ENCODE measurements at regions not wholly inside any gene's neighbourhood (a gene's known extent, or its start where the extent isn't known, plus 50 kb on each side); places are given as distances from the start of the nearest gene placed in this dataset.
"Not testable (repeated sequence)": the region's sequence is repeated elsewhere in the genome, so short reads cannot be mapped to it uniquely, and the experiment has no call there.

DNA sequence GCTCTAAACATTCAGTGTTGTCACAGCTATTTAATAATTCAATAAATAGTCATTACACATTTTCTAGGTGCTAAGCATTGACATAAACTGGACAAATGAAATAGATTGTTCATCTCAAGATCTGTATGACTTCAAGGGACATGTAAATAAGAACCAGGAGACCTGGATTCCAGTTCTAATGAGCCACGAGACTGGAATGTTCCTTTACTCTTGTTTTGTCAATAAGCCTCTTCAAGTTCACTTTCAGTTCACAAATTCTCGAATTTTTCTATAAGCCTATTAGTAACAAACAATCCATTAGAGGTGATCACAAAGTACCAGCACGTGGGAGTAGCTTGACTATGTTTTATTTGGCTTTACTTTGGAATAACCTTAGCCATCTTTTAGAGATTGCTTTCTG lies 514.0 kb upstream of the SMIM31 start:
- ATAC-seq (no peak), DNase-seq (no peak)
- H3K36me3 ChIP-seq (ENCODE audit: low read depth): no peaks in the 10 kb centered on the region
- intact Hi-C loops (cut with DNase I, micrococcal nuclease): no loop called here
- no peaks in the 10 kb centered on the region for H3K4me1 ChIP-seq (ENCODE audit: low read depth)
- TF ChIP-seq CTCF (IDR thresholded peaks at IDR 0.05): no peak
- H3K9me3 ChIP-seq: no peaks in the 10 kb centered on the region
- H3K4me3 ChIP-seq: no peak overlapping the region

- no peak for TF ChIP-seq CTCF (IDR thresholded peaks at IDR 0.05)
- DNase-seq: no peak
- intact Hi-C loops (cut with DNase I, micrococcal nuclease): no loop called here
- Histone ChIP-seq H3K4me1 (ENCODE audit: low read depth) (no peaks in the 10 kb centered on the region), H3K36me3 (ENCODE audit: low read depth) (no peaks in the 10 kb centered on the region), H3K9me3 (no peaks in the 10 kb centered on the region), H3K4me3 (no peak overlapping the region)
- ATAC-seq: no peak
Measured at GRCh38 chr4:164251257-164251656, 502.7 kb upstream of the SMIM31 start.

GRCh38 chr4:164252286-164252685 lies 501.6 kb upstream of the SMIM31 start:
- intact Hi-C loops (cut with DNase I, micrococcal nuclease): no loop called here
- ATAC-seq: no peak
- H3K4me3 ChIP-seq: no peak overlapping the region
- no peak for TF ChIP-seq CTCF (IDR thresholded peaks at IDR 0.05)
- no peaks in the 10 kb centered on the region for H3K9me3 ChIP-seq
- no peak for DNase-seq
- no peaks in the 10 kb centered on the region for H3K36me3 ChIP-seq (ENCODE audit: low read depth)
- H3K4me1 ChIP-seq (ENCODE audit: low read depth): no peaks in the 10 kb centered on the region

GRCh38 chr4:164261831-164262230 lies 492.1 kb upstream of the SMIM31 start:
- TF ChIP-seq CTCF (IDR thresholded peaks at IDR 0.05): no peak
- Histone ChIP-seq H3K36me3 (ENCODE audit: low read depth) (no peaks in the 10 kb centered on the region), H3K9me3 (no peaks in the 10 kb centered on the region), H3K4me3 (no peak overlapping the region), H3K4me1 (ENCODE audit: low read depth) (no peaks in the 10 kb centered on the region)
- DNase-seq: no peak
- no peak for ATAC-seq
- intact Hi-C loops (cut with DNase I, micrococcal nuclease): no loop called here

GRCh38 chr4:164262508-164262907 lies 491.4 kb upstream of the SMIM31 start:
- H3K4me3 ChIP-seq; H3K4me1 ChIP-seq (ENCODE audit: low read depth); H3K36me3 ChIP-seq (ENCODE audit: low read depth); DNase-seq; H3K9me3 ChIP-seq; intact Hi-C loops (cut with DNase I, micrococcal nuclease); ATAC-seq: not testable (repeated sequence)

DNA sequence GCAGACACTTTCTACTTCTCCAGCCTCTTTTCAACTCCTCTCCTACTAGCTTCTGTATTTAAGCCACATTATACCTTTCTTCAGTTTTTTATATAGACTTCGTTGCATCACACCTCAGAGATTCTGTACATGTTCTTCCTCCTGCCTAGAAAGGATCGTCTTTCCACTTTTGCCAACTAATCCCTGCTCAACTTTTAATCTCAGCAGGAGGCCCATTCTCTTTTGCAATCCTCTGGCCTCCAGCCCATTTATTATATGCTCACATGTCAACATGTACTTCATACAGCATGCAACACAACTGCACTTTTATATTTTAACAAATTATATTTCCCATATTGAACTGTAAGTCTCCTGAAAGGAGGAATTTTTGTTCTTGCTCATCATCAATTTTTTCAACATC lies 476.5 kb upstream of the SMIM31 start:
- DNase-seq; H3K4me1 ChIP-seq (ENCODE audit: low read depth); intact Hi-C loops (cut with DNase I, micrococcal nuclease); H3K36me3 ChIP-seq (ENCODE audit: low read depth); H3K4me3 ChIP-seq; ATAC-seq; H3K9me3 ChIP-seq: not testable (repeated sequence)

GRCh38 chr4:164287173-164287572 lies 466.8 kb upstream of the SMIM31 start:
- H3K36me3 ChIP-seq (ENCODE audit: low read depth): no peaks in the 10 kb centered on the region
- TF ChIP-seq CTCF (IDR thresholded peaks at IDR 0.05): no peak
- H3K9me3 ChIP-seq: no peaks in the 10 kb centered on the region
- H3K4me1 ChIP-seq (ENCODE audit: low read depth): no peaks in the 10 kb centered on the region
- intact Hi-C loops (cut with DNase I, micrococcal nuclease): no loop called here
- ATAC-seq (no peak), DNase-seq (no peak)
- no peak overlapping the region for H3K4me3 ChIP-seq
